H1 (cell line): ENCODE measurements at regions not wholly inside any gene's neighbourhood (a gene's known extent, or its start where the extent isn't known, plus 50 kb on each side); places are given as distances from the start of the nearest gene placed in this dataset.

Experiments used
- CTCF ChIA-PET: fragments of 300-600 bp; sonication (Branson Sonifier 250); formaldehyde crosslinking; loops from one replicate; lab custom pipeline; 2021; ENCODE audit not compliant: partially characterized antibody; lab: Charles Lee
- POLR2A ChIA-PET: fragments of 300-600 bp; sonication (Branson Sonifier 250); formaldehyde crosslinking; loops from one replicate; lab custom pipeline; 2021; ENCODE audit warnings: inconsistent platforms; ENCODE audit not compliant: partially characterized antibody; lab: Charles Lee
- DNase-seq, 2 experiments: peaks; one replicate each; pipeline versions ENCODE4 v3.0.0 to v3.0.0-alpha.2; 2010 to 2022; ENCODE audit warnings: low spot score in 2 of 2, low read depth in 1 of 2, mixed read lengths in 1 of 2
- FAIRE-seq: peaks from 2 replicates; lab custom pipeline; 2011; peaks lifted over from hg19 to GRCh38; lab: Jason Lieb, UNC
- H2AFZ ChIP-seq: 2 replicates; pipeline ENCODE4 v1.8.1; 2012; ENCODE audit warnings: low read length, inconsistent platforms
- H2AK5ac ChIP-seq: 2 replicates; pipeline ENCODE4 v1.6.1; 2013; ENCODE audit warnings: low read depth, low read length
- H2BK120ac ChIP-seq: replicated peaks from 2 replicates; pipeline ENCODE3; 2013; ENCODE audit warnings: low read depth, low read length, inconsistent platforms
- H2BK12ac ChIP-seq: 2 replicates; pipeline ENCODE4 v1.6.1; 2013; ENCODE audit warnings: low read depth, low read length
- H2BK15ac ChIP-seq: 2 replicates; pipeline ENCODE4 v1.6.1; 2013; ENCODE audit warnings: low read length
- H2BK20ac ChIP-seq: 2 replicates; pipeline ENCODE4 v1.6.1; 2013; ENCODE audit warnings: low read length
- H2BK5ac ChIP-seq: 2 replicates; pipeline ENCODE4 v1.6.1; 2013; ENCODE audit warnings: low read depth, low read length
- H3K14ac ChIP-seq: 2 replicates; pipeline ENCODE4 v1.6.1; 2013; ENCODE audit warnings: inconsistent platforms; ENCODE audit not compliant: insufficient read length
- H3K18ac ChIP-seq: 2 replicates; pipeline ENCODE4 v1.6.1; 2013; ENCODE audit warnings: low read length; ENCODE audit errors: extremely low read depth
- H3K23ac ChIP-seq: 2 replicates; pipeline ENCODE4 v1.6.1; 2013; ENCODE audit warnings: inconsistent platforms; ENCODE audit not compliant: insufficient read length
- H3K23me2 ChIP-seq: 2 replicates; pipeline ENCODE4 v1.6.1; 2013; ENCODE audit warnings: low read depth, low read length
- H3K27ac ChIP-seq: 2 replicates; pipeline ENCODE4 v1.6.1; 2011; ENCODE audit warnings: low read depth, low read length, inconsistent platforms
- H3K27me3 ChIP-seq, 4 experiments: replicated peaks in 1 of 4; 1 replicate in 1 of 4; 2 replicates in 3 of 4; pipeline versions ENCODE4 v1.6.1 to v1.8.1; 2011 to 2013; ENCODE audit warnings: low read length in 3 of 4, mild to moderate bottlenecking in 3 of 4, inconsistent platforms in 2 of 4, mixed read lengths in 2 of 4, moderate library complexity in 1 of 4; ENCODE audit not compliant: control insufficient read depth in 3 of 4, insufficient read depth in 3 of 4; ENCODE audit errors: extremely low read depth in 1 of 4
- H3K36me3 ChIP-seq, 4 experiments: 2 replicates each; pipeline versions ENCODE4 v1.6.1 to v1.8.1; 2011 to 2013; ENCODE audit warnings: mild to moderate bottlenecking in 4 of 4, low read length in 3 of 4, moderate library complexity in 2 of 4, control low read depth in 1 of 4, inconsistent platforms in 1 of 4; ENCODE audit not compliant: insufficient read depth in 4 of 4, control insufficient read depth in 2 of 4
- H3K4ac ChIP-seq: replicated peaks from 2 replicates; pipeline ENCODE3; 2013; ENCODE audit warnings: low read length, low read depth, mixed read lengths, inconsistent platforms; ENCODE audit not compliant: insufficient read length
- H3K4me1 ChIP-seq, 4 experiments: replicated peaks in 1 of 4; 1 replicate in 1 of 4; 2 replicates in 3 of 4; pipeline versions ENCODE4 v1.6.1 to v1.8.1; 2011 to 2013; ENCODE audit warnings: low read length in 3 of 4, inconsistent platforms in 2 of 4, mixed read lengths in 1 of 4; ENCODE audit not compliant: insufficient read depth in 4 of 4, control insufficient read depth in 3 of 4
- H3K4me2 ChIP-seq, 2 experiments: 2 replicates each; pipeline versions ENCODE4 v1.6.1 to v1.8.1; 2011 to 2013; ENCODE audit warnings: low read depth in 2 of 2, low read length in 2 of 2, control low read depth in 1 of 2, inconsistent platforms in 1 of 2, mild to moderate bottlenecking in 1 of 2; ENCODE audit not compliant: insufficient read depth in 1 of 2
- H3K4me3 ChIP-seq, 4 experiments: fragments of 200-600, 300-600 bp in 1 of 4; sonication (generic), shearing (Covaris generic), sonication (Bioruptor Twin) in 1 of 4; 2 replicates each; pipeline versions ENCODE4 v1.5.1 to v1.8.1; 2011 to 2016; ENCODE audit warnings: low read length in 4 of 4, low read depth in 3 of 4, control low read depth in 2 of 4, inconsistent platforms in 2 of 4, mild to moderate bottlenecking in 2 of 4, mixed read lengths in 1 of 4, moderate library complexity in 1 of 4; ENCODE audit not compliant: insufficient read depth in 2 of 4; ENCODE audit errors: extremely low read depth in 1 of 4
- H3K56ac ChIP-seq: replicated peaks from 2 replicates; pipeline ENCODE3; 2013; ENCODE audit warnings: low read depth, mild to moderate bottlenecking, mixed read lengths, low read length, inconsistent platforms; ENCODE audit not compliant: insufficient read length
- H3K79me1 ChIP-seq: 2 replicates; pipeline ENCODE4 v1.6.1; 2013; ENCODE audit warnings: low read depth, low read length, control low read depth
- H3K79me2 ChIP-seq, 2 experiments: 2 replicates each; pipeline versions ENCODE4 v1.6.1 to v1.8.1; 2012 to 2013; ENCODE audit warnings: low read length in 2 of 2, mild to moderate bottlenecking in 2 of 2, inconsistent platforms in 1 of 2; ENCODE audit not compliant: insufficient read depth in 2 of 2, control insufficient read depth in 1 of 2
- H3K9ac ChIP-seq, 4 experiments: replicated peaks in 1 of 4; 1 replicate in 1 of 4; 2 replicates in 3 of 4; pipeline versions ENCODE4 v1.6.1 to v1.8.1; 2011 to 2013; ENCODE audit warnings: low read depth in 3 of 4, low read length in 3 of 4, control low read depth in 2 of 4, mild to moderate bottlenecking in 2 of 4, moderate library complexity in 2 of 4, inconsistent platforms in 1 of 4; ENCODE audit errors: extremely low read depth in 1 of 4
- H3K9me3 ChIP-seq, 2 experiments: 2 replicates each; pipeline versions ENCODE4 v1.6.1 to v1.8.1; 2012 to 2013; ENCODE audit warnings: mild to moderate bottlenecking in 2 of 2, moderate library complexity in 2 of 2, control low read depth in 1 of 2, inconsistent platforms in 1 of 2, low read depth in 1 of 2, low read length in 1 of 2, mixed read lengths in 1 of 2; ENCODE audit not compliant: insufficient read depth in 2 of 2
- H4K20me1 ChIP-seq, 2 experiments: replicated peaks in 1 of 2; 2 replicates each; pipeline versions ENCODE3 to v1.8.1; 2011 to 2013; ENCODE audit warnings: inconsistent platforms in 2 of 2, low read length in 2 of 2, mild to moderate bottlenecking in 1 of 2; ENCODE audit not compliant: insufficient read depth in 2 of 2, control insufficient read depth in 1 of 2
- H4K5ac ChIP-seq: 2 replicates; pipeline ENCODE4 v1.6.1; 2013; ENCODE audit warnings: low read length, low read depth, mixed read lengths, inconsistent platforms; ENCODE audit not compliant: insufficient read length
- H4K8ac ChIP-seq: 2 replicates; pipeline ENCODE4 v1.8.0; 2013; ENCODE audit warnings: mild to moderate bottlenecking, moderate library complexity, low read length, inconsistent platforms; ENCODE audit not compliant: insufficient read depth; ENCODE audit errors: extremely low read depth
- H4K91ac ChIP-seq: replicated peaks from 2 replicates; pipeline ENCODE3; 2013; ENCODE audit warnings: low read length, mixed read lengths, inconsistent platforms; ENCODE audit not compliant: insufficient read length
- E2F6 ChIP-seq: IDR thresholded peaks from 2 replicates; pipeline ENCODE4 v1.6.1; 2012; ENCODE audit warnings: inconsistent platforms
- HDAC2 ChIP-seq, 2 experiments: fragments of 300-600 bp in 1 of 2; sonication (generic) in 1 of 2; IDR thresholded peaks; 2 replicates each; pipeline ENCODE4 v1.6.1; 2011 to 2012; ENCODE audit warnings: low read depth in 2 of 2, low read length in 2 of 2, mild to moderate bottlenecking in 2 of 2, moderate library complexity in 2 of 2, borderline replicate concordance in 1 of 2, inconsistent platforms in 1 of 2
- JUND ChIP-seq: IDR thresholded peaks from 2 replicates; pipeline ENCODE4 v1.6.1; 2011; ENCODE audit warnings: mild to moderate bottlenecking, improper control_type of control experiment, low read length
- WGBS, 2 experiments: shearing (Covaris generic) in 1 of 2; methylation state at CpG; one replicate each; pipeline versions ENCODE4 v1.1.6 to v1.1.7; 2013 to 2015; ENCODE audit warnings: low lambda C conversion rate in 2 of 2, mixed read lengths in 2 of 2, inconsistent platforms in 1 of 2, low coverage in 1 of 2, missing lambda C conversion rate in 1 of 2; ENCODE audit not compliant: insufficient replicate concordance in 2 of 2, insufficient coverage in 1 of 2, insufficient read length in 1 of 2; ENCODE audit errors: extremely low coverage in 1 of 2, missing lambda C conversion rate in 1 of 2; 5-methylcytosine and 5-hydroxymethylcytosine counted together

GRCh38 chr5:164636456-164636855 lies 1131.0 kb downstream of the MAT2B start:
- Histone ChIP-seq H4K5ac (no peak overlapping the region), H3K27me3 (no peaks in the 10 kb centered on the region), H3K4me2 (no peak overlapping the region), H3K79me1 (no peaks in the 10 kb centered on the region), H2AK5ac (no peak overlapping the region), H3K18ac (no peak overlapping the region), H4K91ac (no peak overlapping the region), H3K4me3 (no peak overlapping the region), H2BK15ac (no peak overlapping the region), H2BK120ac (no peak overlapping the region), H3K23ac (no peak overlapping the region), H3K4me1 (no peaks in the 10 kb centered on the region), H3K23me2 (no peaks in the 10 kb centered on the region), H3K9ac (no peak overlapping the region), H4K20me1 (no peaks in the 10 kb centered on the region), H2BK12ac (no peak overlapping the region), H2BK5ac (no peak overlapping the region), H3K79me2 (no peaks in the 10 kb centered on the region), H3K9me3 (no peaks in the 10 kb centered on the region), H3K14ac (no peak overlapping the region), H3K56ac (no peak overlapping the region), H3K36me3 (no peaks in the 10 kb centered on the region), H2AFZ (no peak overlapping the region), H3K4ac (no peak overlapping the region), H4K8ac (no peak overlapping the region), H3K27ac (no peak overlapping the region)
- no peak for FAIRE-seq
- ChIA-PET CTCF (no interaction called here), POLR2A (no interaction called here)
- 88% methylated on average over 1 of the region's 1 CpG; no CpG with 5 or more reads in 1 of the 2 experiments for WGBS, 2 experiments
- no peak for DNase-seq
- no peak for TF ChIP-seq E2F6
- TF ChIP-seq JUND = no peak
- TF ChIP-seq HDAC2 (IDR thresholded peaks at IDR 0.05; ENCODE audit: borderline replicate concordance in 1 of 2, low read depth in 2 of 2, low read length in 2 of 2) = no peak
- TF ChIP-seq, all 59 proteins: peak for 0
- no peak overlapping the region for H2BK20ac ChIP-seq
